C4-2B (cell line): ENCODE measurements at regions not wholly inside any gene's neighbourhood (a gene's known extent, or its start where the extent isn't known, plus 50 kb on each side); places are given as distances from the start of the nearest gene placed in this dataset.

Experiments
- ZFX ChIP-seq: fragments of 450-650 bp; IDR thresholded peaks from 2 replicates; pipeline ENCODE4 v1.6.1; 2017
- TF ChIP-seq, protein P1 (sequence below): fragments of 450-650 bp; conservative IDR thresholded peaks from 2 replicates; pipeline ENCODE4 v1.5.1; 2017; ENCODE audit warnings: mild to moderate bottlenecking

DNA sequence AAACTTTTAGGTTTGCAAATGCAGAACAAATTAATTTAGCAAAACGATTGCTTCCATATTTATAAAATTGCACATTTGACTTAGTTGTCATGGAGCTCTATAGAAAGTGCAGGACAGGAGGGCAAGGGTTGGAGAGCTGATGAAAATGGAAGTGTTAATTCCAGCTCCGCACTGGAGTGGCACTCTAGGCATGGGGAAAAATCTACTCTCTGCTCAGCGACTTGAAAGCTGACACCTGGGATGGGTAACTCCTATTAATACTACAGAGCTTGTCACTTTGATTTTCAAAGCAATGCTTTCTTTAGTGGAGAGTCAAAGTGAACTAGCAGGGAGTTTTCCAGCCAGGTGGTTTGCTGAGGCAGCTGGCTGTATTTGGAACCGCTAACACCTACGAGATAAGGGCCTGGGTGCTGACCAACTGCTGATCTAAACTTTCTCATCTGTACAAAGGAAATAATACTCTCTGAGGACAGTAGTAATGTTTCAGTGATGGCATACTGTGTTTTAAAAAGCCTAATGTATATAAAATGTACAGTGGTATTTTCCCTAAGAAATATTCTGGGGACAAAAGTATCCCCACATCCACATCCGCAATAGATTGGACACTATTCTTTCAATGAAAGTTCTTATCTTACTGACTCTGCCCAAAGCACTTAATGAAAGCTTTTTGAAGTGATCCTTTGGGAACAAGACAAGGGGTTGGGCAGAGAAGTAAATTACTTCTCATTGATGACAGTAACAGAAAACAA, 444.3 kb downstream of the GPAM start:
- TF ChIP-seq, protein P1, sequence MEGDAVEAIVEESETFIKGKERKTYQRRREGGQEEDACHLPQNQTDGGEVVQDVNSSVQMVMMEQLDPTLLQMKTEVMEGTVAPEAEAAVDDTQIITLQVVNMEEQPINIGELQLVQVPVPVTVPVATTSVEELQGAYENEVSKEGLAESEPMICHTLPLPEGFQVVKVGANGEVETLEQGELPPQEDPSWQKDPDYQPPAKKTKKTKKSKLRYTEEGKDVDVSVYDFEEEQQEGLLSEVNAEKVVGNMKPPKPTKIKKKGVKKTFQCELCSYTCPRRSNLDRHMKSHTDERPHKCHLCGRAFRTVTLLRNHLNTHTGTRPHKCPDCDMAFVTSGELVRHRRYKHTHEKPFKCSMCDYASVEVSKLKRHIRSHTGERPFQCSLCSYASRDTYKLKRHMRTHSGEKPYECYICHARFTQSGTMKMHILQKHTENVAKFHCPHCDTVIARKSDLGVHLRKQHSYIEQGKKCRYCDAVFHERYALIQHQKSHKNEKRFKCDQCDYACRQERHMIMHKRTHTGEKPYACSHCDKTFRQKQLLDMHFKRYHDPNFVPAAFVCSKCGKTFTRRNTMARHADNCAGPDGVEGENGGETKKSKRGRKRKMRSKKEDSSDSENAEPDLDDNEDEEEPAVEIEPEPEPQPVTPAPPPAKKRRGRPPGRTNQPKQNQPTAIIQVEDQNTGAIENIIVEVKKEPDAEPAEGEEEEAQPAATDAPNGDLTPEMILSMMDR: no peak
- no peak for TF ChIP-seq ZFX
